ENCODE measurements at regions not wholly inside any gene's neighbourhood (a gene's known extent, or its start where the extent isn't known, plus 50 kb on each side); places are given as distances from the start of the nearest gene placed in this dataset.
"Not testable (repeated sequence)": the region's sequence is repeated elsewhere in the genome, so short reads cannot be mapped to it uniquely, and the experiment has no call there.

- POLR2A ChIA-PET = no interaction called here
- Mint-ChIP-seq H3K27me3 (peaks cover 3% of the 10 kb centered on the region), H3K27ac (no peak overlapping the region), H3K9me3 (ENCODE audit: low read depth) (no peaks in the 10 kb centered on the region), H3K4me3 (no peak overlapping the region), H3K4me1 (no peaks in the 10 kb centered on the region), H3K36me3 (ENCODE audit: low read depth) (no peaks in the 10 kb centered on the region)
- intact Hi-C loops (cut with DNase I, micrococcal nuclease) = loop anchor here in 1 of 2 experiments (5.0 kb wide), 1 partner anchor 200 kb away; no protein-coding TSS in a partner anchor
- DNase-seq = no peak
- CTCF ChIA-PET = interaction anchor here (0.7 to 2.6 kb wide), 3 partner anchors 17 to 936 kb away, joined by 3 to 9 read pairs (median 3); partner anchors contain the start of gene SLFN11
- ATAC-seq = no peak
Observed at GRCh38 chr17:34437188-34437587, 74.2 kb upstream of the CCL1 start.

GRCh38 chr17:34436607-34437006, 73.6 kb upstream of the CCL1 start:
- Mint-ChIP-seq H3K9me3 (ENCODE audit: low read depth) (no peaks in the 10 kb centered on the region), H3K27ac (no peak overlapping the region), H3K27me3 (peaks cover 5% of the 10 kb centered on the region), H3K4me3 (no peak overlapping the region), H3K4me1 (no peaks in the 10 kb centered on the region), H3K36me3 (ENCODE audit: low read depth) (no peaks in the 10 kb centered on the region)
- ChIA-PET CTCF (interaction anchor here (0.7 to 0.9 kb wide), 2 partner anchors 545 to 937 kb away, joined by 3 read pairs; partner anchors contain the start of gene SLFN11), POLR2A (no interaction called here)
- peak; percentile 8 for DNase-seq
- peak; percentile 19 for ATAC-seq
- intact Hi-C loops (cut with DNase I, micrococcal nuclease) = loop anchor here in 1 of 2 experiments (5.0 kb wide), 1 partner anchor 201 kb away; no protein-coding TSS in a partner anchor

GRCh38 chr17:34435182-34435928, 72.3 kb upstream of the CCL1 start:
- no peak for DNase-seq
- H3K4me1 Mint-ChIP-seq = no peaks in the 10 kb centered on the region
- ChIA-PET CTCF (interaction anchor here (0.9 to 1.3 kb wide), 2 partner anchors 9 to 288 kb away, joined by 3 to 5 read pairs; no protein-coding TSS in a partner anchor), POLR2A (no interaction called here)
- no peak overlapping the region for H3K4me3 Mint-ChIP-seq
- intact Hi-C loops (cut with DNase I, micrococcal nuclease) = loop anchor here in 1 of 2 experiments (5.0 kb wide), 1 partner anchor 202 kb away; no protein-coding TSS in a partner anchor
- peaks cover 2% of the 10 kb centered on the region for H3K27me3 Mint-ChIP-seq
- H3K9me3 Mint-ChIP-seq (ENCODE audit: low read depth) = no peaks in the 10 kb centered on the region
- no peaks in the 10 kb centered on the region for H3K36me3 Mint-ChIP-seq (ENCODE audit: low read depth)
- no peak for ATAC-seq
- H3K27ac Mint-ChIP-seq = no peak overlapping the region

GRCh38 chr17:34434052-34434451, 71.0 kb upstream of the CCL1 start:
- ChIA-PET POLR2A (no interaction called here), CTCF (interaction anchor here (1.0 to 2.3 kb wide), 3 partner anchors 10 to 16 kb away, joined by 3 to 14 read pairs (median 3); no protein-coding TSS in a partner anchor)
- no peak for DNase-seq
- Mint-ChIP-seq H3K4me3 (no peak overlapping the region), H3K36me3 (ENCODE audit: low read depth) (no peaks in the 10 kb centered on the region), H3K4me1 (no peaks in the 10 kb centered on the region), H3K27me3 (peaks cover 2% of the 10 kb centered on the region), H3K9me3 (ENCODE audit: low read depth) (no peaks in the 10 kb centered on the region), H3K27ac (no peak overlapping the region)
- no peak for ATAC-seq
- intact Hi-C loops (cut with DNase I, micrococcal nuclease) = no loop called here

- POLR2A ChIA-PET = no interaction called here
- H3K4me3 Mint-ChIP-seq = no peak overlapping the region
- H3K36me3 Mint-ChIP-seq (ENCODE audit: low read depth) = no peaks in the 10 kb centered on the region
- H3K27me3 Mint-ChIP-seq = peaks cover 27% of the 10 kb centered on the region
- H3K27ac Mint-ChIP-seq = no peak overlapping the region
- ATAC-seq (no peak), DNase-seq (no peak)
- H3K4me1 Mint-ChIP-seq = no peaks in the 10 kb centered on the region
- CTCF ChIA-PET = no interaction called here
- H3K9me3 Mint-ChIP-seq (ENCODE audit: low read depth) = no peaks in the 10 kb centered on the region
- intact Hi-C loops (cut with DNase I, micrococcal nuclease) = loop anchor here (5.0 to 10.0 kb wide), 3 partner anchors 97 to 560 kb away; partner anchors contain the start of gene LIG3 (in 1 of the 2)
Observed at GRCh38 chr17:34424814-34425491, 61.9 kb upstream of the CCL1 start.

GRCh38 chr17:34423978-34424813, 61.2 kb upstream of the CCL1 start:
- Mint-ChIP-seq H3K27me3 (peaks cover 30% of the 10 kb centered on the region), H3K9me3 (ENCODE audit: low read depth) (no peaks in the 10 kb centered on the region), H3K27ac (no peak overlapping the region), H3K4me3 (no peak overlapping the region), H3K36me3 (ENCODE audit: low read depth) (no peaks in the 10 kb centered on the region), H3K4me1 (no peaks in the 10 kb centered on the region)
- intact Hi-C loops (cut with DNase I, micrococcal nuclease) = loop anchor here (5.0 to 10.0 kb wide), 3 partner anchors 98 to 561 kb away; partner anchors contain the start of gene LIG3 (in 1 of the 2)
- CTCF ChIA-PET = no interaction called here
- ATAC-seq = no peak
- no peak for DNase-seq
- POLR2A ChIA-PET = no interaction called here

GRCh38 chr17:34423315-34423714, 60.3 kb upstream of the CCL1 start:
- CTCF ChIA-PET = not testable (repeated sequence)
- intact Hi-C loops (cut with DNase I, micrococcal nuclease) = loop anchor here (5.0 to 10.0 kb wide), 3 partner anchors 99 to 561 kb away; partner anchors contain the start of gene LIG3 (in 1 of the 2)

GRCh38 chr17:34420900-34421299, 57.9 kb upstream of the CCL1 start:
- Mint-ChIP-seq H3K4me3 (no peak overlapping the region), H3K9me3 (ENCODE audit: low read depth) (no peaks in the 10 kb centered on the region), H3K36me3 (ENCODE audit: low read depth) (no peaks in the 10 kb centered on the region), H3K4me1 (no peaks in the 10 kb centered on the region), H3K27me3 (peaks cover 27% of the 10 kb centered on the region), H3K27ac (no peak overlapping the region)
- DNase-seq = no peak
- CTCF ChIA-PET = interaction anchor here (0.7 to 2.7 kb wide), 12 partner anchors 10 to 699 kb away, joined by 3 to 14 read pairs (median 6); partner anchors contain the start of gene RAD51D
- intact Hi-C loops (cut with DNase I, micrococcal nuclease) = loop anchor here (1.0 to 10.0 kb wide), 7 partner anchors 98 to 698 kb away; partner anchors contain the start of genes RAD51D (in 2 of the 2) and LIG3 (in 1 of the 2)
- no peak for ATAC-seq
- POLR2A ChIA-PET = no interaction called here

More at GRCh38 chr17:34423315-34423714, 60.3 kb upstream of the CCL1 start:
- POLR2A ChIA-PET; ATAC-seq; DNase-seq; H3K4me3 Mint-ChIP-seq; H3K36me3 Mint-ChIP-seq (ENCODE audit: low read depth); H3K4me1 Mint-ChIP-seq; H3K27ac Mint-ChIP-seq; H3K9me3 Mint-ChIP-seq (ENCODE audit: low read depth): not testable (repeated sequence)
- peaks cover 27% of the 10 kb centered on the region for H3K27me3 Mint-ChIP-seq

- peaks cover 27% of the 10 kb centered on the region for H3K27me3 Mint-ChIP-seq
- H3K4me1 Mint-ChIP-seq = no peaks in the 10 kb centered on the region
- no peaks in the 10 kb centered on the region for H3K36me3 Mint-ChIP-seq (ENCODE audit: low read depth)
- CTCF ChIA-PET = interaction anchor here (0.6 to 2.7 kb wide), 27 partner anchors 8 to 1327 kb away, joined by 3 to 14 read pairs (median 3); partner anchors contain the start of gene RAD51D
- no peak overlapping the region for H3K27ac Mint-ChIP-seq
- POLR2A ChIA-PET = no interaction called here
- intact Hi-C loops (cut with DNase I, micrococcal nuclease) = loop anchor here (1.0 to 10.0 kb wide), 7 partner anchors 99 to 699 kb away; partner anchors contain the start of genes RAD51D (in 2 of the 2) and LIG3 (in 1 of the 2)
- no peak overlapping the region for H3K4me3 Mint-ChIP-seq
- ATAC-seq = peak; percentile 55
- H3K9me3 Mint-ChIP-seq (ENCODE audit: low read depth) = no peaks in the 10 kb centered on the region
- peak; percentile 78 for DNase-seq
Observed at GRCh38 chr17:34420254-34420766, 57.3 kb upstream of the CCL1 start.

- H3K27me3 Mint-ChIP-seq = peaks cover 23% of the 10 kb centered on the region
- H3K36me3 Mint-ChIP-seq (ENCODE audit: low read depth) = no peaks in the 10 kb centered on the region
- H3K27ac Mint-ChIP-seq = no peak overlapping the region
- intact Hi-C loops (cut with DNase I, micrococcal nuclease) = no loop called here
- ChIA-PET CTCF (interaction anchor here (0.8 to 1.8 kb wide), 2 partner anchors 39 to 61 kb away, joined by 3 to 4 read pairs; no protein-coding TSS in a partner anchor), POLR2A (no interaction called here)
- no peaks in the 10 kb centered on the region for H3K9me3 Mint-ChIP-seq (ENCODE audit: low read depth)
- no peak overlapping the region for H3K4me3 Mint-ChIP-seq
- DNase-seq (no peak), ATAC-seq (no peak)
- peaks cover 7% of the 10 kb centered on the region for H3K4me1 Mint-ChIP-seq
Observed at GRCh38 chr17:34416116-34416515, 53.1 kb upstream of the CCL1 start.

Data from activated CD4-positive, alpha-beta T cell treated with anti-CD3 and anti-CD28 coated beads for 36 hours (primary cell).